ENCODE measurements at regions not wholly inside any gene's neighbourhood (a gene's known extent, or its start where the extent isn't known, plus 50 kb on each side); places are given as distances from the start of the nearest gene placed in this dataset.
"Not testable (repeated sequence)": the region's sequence is repeated elsewhere in the genome, so short reads cannot be mapped to it uniquely, and the experiment has no call there.

DNA sequence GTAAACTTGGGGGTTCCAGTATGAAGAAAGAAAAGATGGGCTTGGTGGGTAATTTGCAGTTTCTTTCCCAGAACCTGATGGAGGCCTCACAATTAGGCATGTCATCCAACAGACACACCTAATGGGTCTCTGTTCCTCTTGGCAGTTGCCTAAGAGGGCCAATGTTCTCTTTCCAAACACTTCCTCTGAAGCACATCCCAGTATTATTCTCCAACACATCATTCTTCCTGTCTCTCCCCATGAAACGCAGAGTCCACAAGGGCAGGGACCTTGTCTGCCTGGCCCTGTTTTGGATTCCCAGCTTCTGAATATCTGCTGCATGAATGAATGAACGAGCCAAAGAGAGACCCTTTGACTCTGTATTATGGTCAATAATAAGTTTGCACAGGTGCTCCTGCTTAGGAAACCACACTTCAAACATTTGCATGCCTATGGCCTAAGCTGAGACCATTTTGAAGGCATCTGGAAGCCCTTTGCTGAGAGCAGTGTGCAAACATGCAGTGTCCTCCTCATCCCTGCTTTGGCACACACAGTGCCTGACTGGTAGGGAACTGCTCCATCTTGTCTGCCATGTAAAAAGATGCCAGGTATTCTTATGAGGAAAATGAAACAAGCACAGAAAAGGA, 100.9 kb upstream of the CHST15 start:
- Histone ChIP-seq H3K36me3 (ENCODE audit: insufficient read depth, insufficient read length, low read length) (no peaks in the 10 kb centered on the region), H3K9ac (ENCODE audit: insufficient read length, low read depth) (no peak overlapping the region), H3K4me3 (ENCODE audit: insufficient read length, low read depth) (no peak overlapping the region), H3K4me1 (ENCODE audit: insufficient read depth, insufficient read length) (no peaks in the 10 kb centered on the region), H3K27me3 (ENCODE audit: insufficient read depth, insufficient read length) (no peaks in the 10 kb centered on the region), H3K9me3 (ENCODE audit: insufficient read depth, low read length) (no peaks in the 10 kb centered on the region)
- TF ChIP-seq ZNF274 (IDR thresholded peaks at IDR 0.05; ENCODE audit: low read depth, low read length) (no peak), YY1 (IDR thresholded peaks at IDR 0.05; ENCODE audit: insufficient read depth, insufficient read length) (no peak), SUZ12 (IDR thresholded peaks at IDR 0.05; ENCODE audit: extremely low read depth, insufficient read depth, insufficient read length) (no peak)
- DNase-seq (ENCODE audit: low read depth, low spot score) = no peak

DNA sequence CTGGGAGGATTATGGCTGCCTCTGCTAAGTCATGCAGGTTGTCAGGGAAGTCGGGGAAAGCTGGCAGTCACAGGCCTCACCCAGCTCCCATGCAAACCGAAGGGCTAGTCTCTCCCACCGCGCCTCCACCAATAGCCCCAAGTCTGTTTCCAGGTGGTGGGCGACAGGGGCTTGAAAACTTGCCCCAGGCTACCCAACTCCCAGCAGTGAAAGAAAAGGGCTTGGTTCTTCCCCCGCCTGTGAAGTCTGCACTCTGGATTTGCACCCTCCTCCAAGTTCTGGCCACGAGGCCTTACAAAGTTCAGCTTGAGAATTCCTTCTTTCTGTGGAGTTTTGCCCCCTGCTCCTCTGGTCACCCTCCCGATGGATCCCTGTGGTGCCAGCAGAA, 99.9 kb upstream of the CHST15 start:
- no peak for DNase-seq (ENCODE audit: low read depth, low spot score)
- no peaks in the 10 kb centered on the region for H3K4me1 ChIP-seq (ENCODE audit: insufficient read depth, insufficient read length)
- TF ChIP-seq ZNF274 (IDR thresholded peaks at IDR 0.05; ENCODE audit: low read depth, low read length) (no peak), SUZ12 (IDR thresholded peaks at IDR 0.05; ENCODE audit: extremely low read depth, insufficient read depth, insufficient read length) (no peak), YY1 (IDR thresholded peaks at IDR 0.05; ENCODE audit: insufficient read depth, insufficient read length) (no peak)
- H3K9me3 ChIP-seq (ENCODE audit: insufficient read depth, low read length) = no peaks in the 10 kb centered on the region
- no peaks in the 10 kb centered on the region for H3K36me3 ChIP-seq (ENCODE audit: insufficient read depth, insufficient read length, low read length)
- no peak overlapping the region for H3K4me3 ChIP-seq (ENCODE audit: insufficient read length, low read depth)
- no peaks in the 10 kb centered on the region for H3K27me3 ChIP-seq (ENCODE audit: insufficient read depth, insufficient read length)
- no peak overlapping the region for H3K9ac ChIP-seq (ENCODE audit: insufficient read length, low read depth)

DNA sequence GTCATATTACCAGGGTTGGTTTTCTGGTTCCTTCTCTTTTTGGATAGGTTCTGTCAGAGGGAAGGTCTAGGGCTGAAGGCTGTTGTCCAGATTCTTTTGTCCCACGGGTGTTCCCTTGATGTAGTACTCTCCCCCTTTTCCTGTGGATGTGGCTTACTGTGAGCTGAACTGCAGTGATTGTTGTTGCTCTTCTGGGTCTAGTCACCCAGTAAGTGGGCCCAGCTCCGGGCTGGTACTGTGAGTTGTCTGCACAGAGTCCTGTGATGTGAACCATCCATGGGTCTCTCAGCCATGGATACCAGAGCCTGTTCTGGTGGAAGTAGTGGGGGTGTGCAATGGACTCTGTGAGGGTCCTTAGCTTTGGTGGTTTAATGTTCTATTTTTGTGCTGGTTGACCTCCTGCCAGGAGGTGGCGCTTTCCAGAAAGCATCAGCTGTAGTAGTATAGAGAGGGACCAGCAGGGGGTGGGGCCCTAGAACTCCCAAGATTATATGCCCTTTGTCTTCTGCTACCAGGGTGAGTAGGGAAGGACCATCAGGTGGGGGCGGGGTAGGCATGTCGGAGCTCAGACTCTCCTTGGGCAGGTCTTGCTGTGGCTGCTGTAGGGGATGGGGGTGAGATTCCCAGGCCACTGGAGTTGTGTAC, 99.4 kb upstream of the CHST15 start:
- H3K4me1 ChIP-seq (ENCODE audit: insufficient read depth, insufficient read length); H3K27me3 ChIP-seq (ENCODE audit: insufficient read depth, insufficient read length); H3K9ac ChIP-seq (ENCODE audit: insufficient read length, low read depth); H3K36me3 ChIP-seq (ENCODE audit: insufficient read depth, insufficient read length, low read length); H3K9me3 ChIP-seq (ENCODE audit: insufficient read depth, low read length); H3K4me3 ChIP-seq (ENCODE audit: insufficient read length, low read depth): not testable (repeated sequence)
- peak; percentile 32 for DNase-seq (ENCODE audit: low read depth, low spot score)

DNA sequence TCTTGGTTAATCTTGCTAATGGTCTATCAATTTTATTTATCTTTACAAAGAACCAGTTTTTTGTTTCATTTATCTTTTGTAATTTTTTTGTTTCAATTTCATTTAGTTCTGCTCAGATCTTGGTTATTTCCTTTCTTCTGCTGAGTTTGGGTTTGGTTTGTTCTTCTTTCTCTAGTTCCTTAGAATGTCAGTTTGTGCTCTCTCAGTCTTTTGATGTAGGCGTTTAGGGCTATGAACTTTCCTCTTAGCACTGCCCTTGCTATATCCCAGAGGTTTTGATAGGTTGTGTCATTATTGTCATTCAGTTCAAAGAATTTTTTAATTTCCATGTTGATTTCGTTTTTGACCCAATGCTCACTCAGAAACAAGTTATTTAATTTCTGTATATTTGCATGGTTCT, 97.1 kb upstream of the CHST15 start:
- not testable (repeated sequence) for H3K27me3 ChIP-seq (ENCODE audit: insufficient read depth, insufficient read length); H3K9ac ChIP-seq (ENCODE audit: insufficient read length, low read depth); H3K4me1 ChIP-seq (ENCODE audit: insufficient read depth, insufficient read length); H3K9me3 ChIP-seq (ENCODE audit: insufficient read depth, low read length); H3K4me3 ChIP-seq (ENCODE audit: insufficient read length, low read depth); DNase-seq (ENCODE audit: low read depth, low spot score); H3K36me3 ChIP-seq (ENCODE audit: insufficient read depth, insufficient read length, low read length)

DNA sequence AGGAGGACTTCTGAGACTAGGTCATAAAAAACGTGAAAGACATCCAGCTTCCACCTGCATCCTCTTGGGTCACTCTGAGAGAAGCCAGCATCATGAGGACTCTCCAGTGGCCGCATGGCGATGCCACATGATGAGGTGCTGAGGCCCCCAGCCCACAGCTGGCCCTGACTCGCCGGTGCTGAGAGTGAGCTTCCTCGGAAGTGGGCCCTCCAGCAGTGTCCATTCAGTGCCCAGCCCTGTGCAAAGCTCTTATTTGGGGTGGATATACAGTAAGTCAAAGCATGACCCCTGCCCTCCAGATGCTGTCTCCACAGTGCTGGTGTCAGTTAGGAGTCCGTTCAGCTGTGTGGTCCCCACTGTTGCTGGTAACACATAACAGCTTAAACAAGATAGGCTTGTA, 93.6 kb upstream of the CHST15 start:
- Histone ChIP-seq H3K9ac (ENCODE audit: insufficient read length, low read depth) (no peak overlapping the region), H3K4me1 (ENCODE audit: insufficient read depth, insufficient read length) (no peaks in the 10 kb centered on the region), H3K4me3 (ENCODE audit: insufficient read length, low read depth) (no peak overlapping the region), H3K36me3 (ENCODE audit: insufficient read depth, insufficient read length, low read length) (no peaks in the 10 kb centered on the region), H3K27me3 (ENCODE audit: insufficient read depth, insufficient read length) (no peaks in the 10 kb centered on the region), H3K9me3 (ENCODE audit: insufficient read depth, low read length) (no peaks in the 10 kb centered on the region)
- TF ChIP-seq ZNF274 (IDR thresholded peaks at IDR 0.05; ENCODE audit: low read depth, low read length) (no peak), YY1 (IDR thresholded peaks at IDR 0.05; ENCODE audit: insufficient read depth, insufficient read length) (no peak), SUZ12 (IDR thresholded peaks at IDR 0.05; ENCODE audit: extremely low read depth, insufficient read depth, insufficient read length) (no peak)
- DNase-seq (ENCODE audit: low read depth, low spot score) = no peak

DNA sequence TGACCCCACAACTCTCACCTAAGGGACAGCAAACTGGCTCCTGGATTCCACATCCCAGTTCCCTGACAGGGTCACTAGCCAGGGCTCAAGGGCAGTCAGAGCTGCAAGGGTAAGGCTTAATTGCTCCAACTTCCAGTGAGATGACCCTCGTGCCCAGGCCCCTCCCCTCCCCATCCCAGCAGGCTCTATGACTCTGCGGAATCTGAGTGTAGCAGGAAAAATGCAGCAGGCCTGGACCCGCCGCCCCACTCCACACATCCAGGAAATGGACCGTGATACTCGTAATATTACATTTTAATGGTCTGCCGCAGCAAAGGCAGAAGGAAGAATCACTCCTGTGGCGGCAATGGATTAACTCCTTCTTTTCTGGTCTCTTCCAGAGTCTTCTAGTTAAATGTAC, 91.7 kb upstream of the CHST15 start:
- H3K27me3 ChIP-seq (ENCODE audit: insufficient read depth, insufficient read length) = no peaks in the 10 kb centered on the region
- H3K36me3 ChIP-seq (ENCODE audit: insufficient read depth, insufficient read length, low read length) = no peaks in the 10 kb centered on the region
- H3K4me1 ChIP-seq (ENCODE audit: insufficient read depth, insufficient read length) = no peaks in the 10 kb centered on the region
- no peak for DNase-seq (ENCODE audit: low read depth, low spot score)
- H3K9me3 ChIP-seq (ENCODE audit: insufficient read depth, low read length) = no peaks in the 10 kb centered on the region
- TF ChIP-seq YY1 (IDR thresholded peaks at IDR 0.05; ENCODE audit: insufficient read depth, insufficient read length) (no peak), SUZ12 (IDR thresholded peaks at IDR 0.05; ENCODE audit: extremely low read depth, insufficient read depth, insufficient read length) (no peak), ZNF274 (IDR thresholded peaks at IDR 0.05; ENCODE audit: low read depth, low read length) (no peak)
- no peak overlapping the region for H3K4me3 ChIP-seq (ENCODE audit: insufficient read length, low read depth)
- no peak overlapping the region for H3K9ac ChIP-seq (ENCODE audit: insufficient read length, low read depth)

DNA sequence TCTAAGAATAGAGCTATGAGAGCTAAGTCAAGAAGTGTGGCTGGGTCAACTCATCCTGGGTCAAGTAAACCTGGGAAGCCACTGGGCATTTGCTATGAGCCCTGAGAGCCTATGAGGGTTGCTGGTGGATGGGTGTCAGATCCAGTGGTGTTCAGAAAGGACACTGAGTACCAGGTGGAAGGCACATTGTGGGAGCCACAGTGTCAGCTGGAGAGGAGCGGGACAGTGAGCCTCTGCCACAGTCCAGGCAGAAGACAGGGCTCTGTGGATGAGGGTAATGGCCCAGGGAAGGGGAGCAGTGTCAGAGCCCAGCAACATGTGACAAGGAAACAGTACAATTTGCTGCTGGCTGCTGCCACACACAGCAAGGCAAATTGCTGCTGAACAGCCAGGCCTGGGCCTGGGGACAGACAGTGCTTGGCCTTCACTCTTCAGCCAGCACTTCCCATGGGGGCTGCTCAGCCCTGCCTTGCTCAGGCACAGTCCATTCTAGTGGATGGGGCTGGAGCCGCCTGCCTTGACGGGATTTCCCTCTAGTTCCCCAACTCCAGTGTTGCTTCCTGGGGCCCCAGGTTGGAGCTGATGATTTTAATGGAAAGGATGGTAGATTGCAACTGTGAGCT, 90.9 kb upstream of the CHST15 start:
- no peaks in the 10 kb centered on the region for H3K4me1 ChIP-seq (ENCODE audit: insufficient read depth, insufficient read length)
- no peak for DNase-seq (ENCODE audit: low read depth, low spot score)
- no peak overlapping the region for H3K9ac ChIP-seq (ENCODE audit: insufficient read length, low read depth)
- no peak overlapping the region for H3K4me3 ChIP-seq (ENCODE audit: insufficient read length, low read depth)
- TF ChIP-seq SUZ12 (IDR thresholded peaks at IDR 0.05; ENCODE audit: extremely low read depth, insufficient read depth, insufficient read length) = no peak
- TF ChIP-seq YY1 (IDR thresholded peaks at IDR 0.05; ENCODE audit: insufficient read depth, insufficient read length) = no peak
- no peak for TF ChIP-seq ZNF274 (IDR thresholded peaks at IDR 0.05; ENCODE audit: low read depth, low read length)
- no peaks in the 10 kb centered on the region for H3K27me3 ChIP-seq (ENCODE audit: insufficient read depth, insufficient read length)
- no peaks in the 10 kb centered on the region for H3K9me3 ChIP-seq (ENCODE audit: insufficient read depth, low read length)
- no peaks in the 10 kb centered on the region for H3K36me3 ChIP-seq (ENCODE audit: insufficient read depth, insufficient read length, low read length)

All from NT2/D1 (cell line).